IMR-90 (cell line): ENCODE measurements at regions not wholly inside any gene's neighbourhood (a gene's known extent, or its start where the extent isn't known, plus 50 kb on each side); places are given as distances from the start of the nearest gene placed in this dataset.

Experiments
- ATAC-seq: fragments of 200-7000 bp; cut with Tn5 transposase; 2 replicates; pipeline ENCODE4 v1.9.1; 2020; ENCODE audit warnings: low read depth, mild to moderate bottlenecking, moderate library complexity
- BruUV-seq: library from RNA; stranded (reverse); fragments of 400-500 nt; replicated peaks from 2 replicates; lab custom pipeline; 2021; lab: Mats Ljungman, UMichigan
- CTCF ChIA-PET: fragments of 300-600 bp; formaldehyde crosslinking; extraction: SDS; loops from one replicate; lab custom pipeline; 2021; ENCODE audit warnings: antibody characterized with exemption; lab: Yijun Ruan, JAX
- POLR2A ChIA-PET: fragments of 300-600 bp; sonication (Branson Sonifier 250); formaldehyde crosslinking; loops from one replicate; lab custom pipeline; 2022; ENCODE audit warnings: antibody characterized with exemption; ENCODE audit not compliant: unreplicated experiment; lab: Charles Lee
- DNase-seq: peaks from one replicate; pipeline ENCODE4 v3.0.0; 2013
- H2AFZ ChIP-seq: replicated peaks from 2 replicates; pipeline ENCODE3; 2013; ENCODE audit warnings: low read length, mild to moderate bottlenecking; ENCODE audit not compliant: poor library complexity
- H2AK5ac ChIP-seq: 2 replicates; pipeline ENCODE4 v1.6.1; 2013; ENCODE audit warnings: low read depth, low read length, inconsistent platforms
- H2AK9ac ChIP-seq: replicated peaks from 2 replicates; pipeline ENCODE3; 2013; ENCODE audit warnings: mild to moderate bottlenecking, low read depth, low read length, moderate library complexity; ENCODE audit not compliant: poor library complexity
- H2BK120ac ChIP-seq: 2 replicates; pipeline ENCODE4 v1.6.1; 2013; ENCODE audit warnings: low read depth, low read length, inconsistent platforms
- H2BK15ac ChIP-seq: 3 replicates; pipeline ENCODE4 v1.6.1; 2013; ENCODE audit warnings: low read depth, low read length, inconsistent platforms
- H2BK20ac ChIP-seq: 2 replicates; pipeline ENCODE4 v1.6.1; 2013; ENCODE audit warnings: low read depth, mild to moderate bottlenecking, inconsistent platforms, low read length, moderate library complexity
- H2BK5ac ChIP-seq: 2 replicates; pipeline ENCODE4 v1.6.1; 2013; ENCODE audit warnings: mild to moderate bottlenecking, low read depth, low read length, inconsistent platforms; ENCODE audit not compliant: poor library complexity, severe bottlenecking
- H3K14ac ChIP-seq: replicated peaks from 2 replicates; pipeline ENCODE4 v1.6.1; 2013; ENCODE audit warnings: low read depth, low read length, inconsistent platforms
- H3K18ac ChIP-seq: 2 replicates; pipeline ENCODE4 v1.6.1; 2013; ENCODE audit warnings: low read depth, low read length, control low read depth
- H3K23ac ChIP-seq: 2 replicates; pipeline ENCODE4 v1.6.1; 2013; ENCODE audit warnings: low read depth, low read length, inconsistent platforms
- H3K27ac ChIP-seq: 2 replicates; pipeline ENCODE4 v1.5.1; 2013; ENCODE audit warnings: mild to moderate bottlenecking, control low read depth, low read length; ENCODE audit not compliant: insufficient read depth
- H3K27me3 ChIP-seq: 2 replicates; pipeline ENCODE4 v1.6.1; 2013; ENCODE audit warnings: low read length; ENCODE audit not compliant: control insufficient read depth, insufficient read depth
- H3K36me3 ChIP-seq: 2 replicates; pipeline ENCODE4 v1.6.1; 2013; ENCODE audit warnings: low read length, mixed read lengths; ENCODE audit not compliant: control insufficient read depth, insufficient read depth
- H3K4ac ChIP-seq: 2 replicates; pipeline ENCODE4 v1.6.1; 2013; ENCODE audit warnings: low read depth, low read length, inconsistent platforms
- H3K4me1 ChIP-seq: 2 replicates; pipeline ENCODE4 v1.6.1; 2013; ENCODE audit warnings: low read length, mixed read lengths; ENCODE audit not compliant: control insufficient read depth, insufficient read depth
- H3K4me2 ChIP-seq: 2 replicates; pipeline ENCODE4 v1.6.1; 2013; ENCODE audit warnings: low read depth, mild to moderate bottlenecking, control low read depth, low read length, moderate library complexity
- H3K4me3 ChIP-seq: 2 replicates; pipeline ENCODE4 v1.5.1; 2013; ENCODE audit warnings: low read depth, mild to moderate bottlenecking, control low read depth, low read length, moderate library complexity; ENCODE audit not compliant: insufficient read depth
- H3K56ac ChIP-seq: 2 replicates; pipeline ENCODE4 v1.6.1; 2013; ENCODE audit warnings: low read length, inconsistent platforms; ENCODE audit not compliant: insufficient read depth; ENCODE audit errors: extremely low read depth
- H3K79me1 ChIP-seq, 2 experiments: 2 replicates each; pipeline ENCODE4 v1.6.1; 2013; ENCODE audit warnings: low read length in 2 of 2, inconsistent platforms in 1 of 2, low read depth in 1 of 2
- H3K9ac ChIP-seq: 2 replicates; pipeline ENCODE4 v1.6.1; 2013; ENCODE audit warnings: low read depth, low read length, control low read depth
- H3K9me1 ChIP-seq: 2 replicates; pipeline ENCODE4 v1.6.1; 2013; ENCODE audit warnings: low read length, inconsistent platforms; ENCODE audit not compliant: insufficient read depth
- H3K9me3 ChIP-seq: 2 replicates; pipeline ENCODE4 v1.6.1; 2013; ENCODE audit warnings: low read length; ENCODE audit not compliant: control insufficient read depth, insufficient read depth
- H4K20me1 ChIP-seq: 2 replicates; pipeline ENCODE4 v1.6.1; 2013; ENCODE audit warnings: low read length, inconsistent platforms; ENCODE audit not compliant: insufficient read depth
- H4K5ac ChIP-seq: 2 replicates; pipeline ENCODE4 v1.6.1; 2013; ENCODE audit warnings: mild to moderate bottlenecking, low read depth, low read length, control low read depth
- H4K8ac ChIP-seq, 2 experiments: 2 replicates each; pipeline ENCODE4 v1.6.1; 2013; ENCODE audit warnings: low read depth in 2 of 2, low read length in 2 of 2, control low read depth in 1 of 2, inconsistent platforms in 1 of 2
- H4K91ac ChIP-seq: 2 replicates; pipeline ENCODE4 v1.6.1; 2013; ENCODE audit warnings: low read depth, low read length, inconsistent platforms; ENCODE audit not compliant: insufficient read depth
- CEBPB ChIP-seq: IDR thresholded peaks from 2 replicates; pipeline ENCODE4 v1.6.1; 2012; ENCODE audit warnings: low read depth, low read length, improper control_type of control experiment
- MAFK ChIP-seq: IDR thresholded peaks from 2 replicates; pipeline ENCODE4 v1.6.1; 2012; ENCODE audit warnings: low read depth, low read length, improper control_type of control experiment
- MXI1 ChIP-seq: IDR thresholded peaks from 2 replicates; pipeline ENCODE4 v1.6.1; 2012; ENCODE audit warnings: low read depth, mild to moderate bottlenecking, low read length, moderate library complexity, borderline replicate concordance
- RAD21 ChIP-seq: IDR thresholded peaks from 2 replicates; pipeline ENCODE4 v1.6.1; 2012; ENCODE audit warnings: low read length, improper control_type of control experiment
- RFX5 ChIP-seq: IDR thresholded peaks from 2 replicates; pipeline ENCODE4 v1.8.0; 2012; ENCODE audit warnings: low read depth, mild to moderate bottlenecking, low read length, moderate library complexity
- SMC3 ChIP-seq: fragments of 150-350 bp; IDR thresholded peaks from 2 replicates; pipeline ENCODE4 v1.6.1; 2016; ENCODE audit warnings: low read depth, mild to moderate bottlenecking, antibody characterized with exemption, low read length, moderate library complexity
- WGBS, 2 experiments: methylation state at CpG; one replicate each; pipeline versions ENCODE4 v1.1.5 to v1.1.7; 2013; ENCODE audit warnings: missing lambda C conversion rate in 2 of 2; ENCODE audit not compliant: insufficient read length in 1 of 2; ENCODE audit errors: extremely low coverage in 2 of 2; 5-methylcytosine and 5-hydroxymethylcytosine counted together
- dilution Hi-C: fragments of 300-500 bp; cut with HindIII; formaldehyde crosslinking; loops from one replicate; pipeline ENCODE4 v1.14.3; 2018; ENCODE audit warnings: low sequenced_read_pairs; ENCODE audit not compliant: unreplicated experiment
- in situ Hi-C: fragments of 300-500 bp; cut with MboI; formaldehyde crosslinking; loops from 3 replicates; pipeline ENCODE4 v1.14.3; 2019; ENCODE audit warnings: low sequenced_read_pairs, inconsistent platforms, mixed read lengths
- intact Hi-C: fragments of 100-400 bp; cut with micrococcal nuclease; formaldehyde crosslinking; loops from 2 replicates; pipeline ENCODE4 v1.10.0; 2022

GRCh38 chr9:16290169-16290568, 580.3 kb downstream of the BNC2 start:
- peaks cover 2% of the 10 kb centered on the region; the same call in 1 of the 2 replicates for H3K9me3 ChIP-seq
- no peak for TF ChIP-seq SMC3
- TF ChIP-seq RFX5 = no peak
- TF ChIP-seq MXI1 = no peak
- no peak for TF ChIP-seq CEBPB
- TF ChIP-seq RAD21 = no peak
- TF ChIP-seq MAFK = no peak
- no peak overlapping the region for H3K56ac ChIP-seq
- H3K14ac ChIP-seq = no peak overlapping the region
- ChIA-PET POLR2A (interaction anchor here (0.6 kb wide), 1 partner anchor 40 kb away, joined by 3 read pairs; no protein-coding TSS in a partner anchor), CTCF (no interaction called here)
- in situ Hi-C loops = no loop called here
- no peak overlapping the region for H4K5ac ChIP-seq
- intact Hi-C loops = no loop called here
- no TSS peak for BruUV-seq
- no peak overlapping the region for H3K18ac ChIP-seq
- H3K36me3 ChIP-seq = no peaks in the 10 kb centered on the region
- H2BK5ac ChIP-seq = no peak overlapping the region
- H3K4ac ChIP-seq = no peak overlapping the region
- dilution Hi-C loops = no loop called here
- no peak overlapping the region for H3K9ac ChIP-seq
- H3K27ac ChIP-seq = no peak overlapping the region
- H2BK15ac ChIP-seq = no peak overlapping the region
- no peak overlapping the region for H2AK9ac ChIP-seq
- no peak overlapping the region for H3K23ac ChIP-seq
- 79% methylated on average over 3 of the region's 5 CpGs; no CpG with 5 or more reads in 1 of the 2 experiments for WGBS, 2 experiments
- no peaks in the 10 kb centered on the region for H3K79me1 ChIP-seq
- H4K20me1 ChIP-seq = no peaks in the 10 kb centered on the region
- no peak overlapping the region for H4K8ac ChIP-seq
- DNase-seq = no peak
- H3K9me1 ChIP-seq = no peaks in the 10 kb centered on the region
- ATAC-seq = no peak
- H2AFZ ChIP-seq = no peak overlapping the region
- no peaks in the 10 kb centered on the region; the same call in 1 of the 2 replicates for H3K4me1 ChIP-seq
- H3K27me3 ChIP-seq = peaks cover 3% of the 10 kb centered on the region; the same call in 1 of the 2 replicates
- no peak overlapping the region for H2AK5ac ChIP-seq
- H3K4me2 ChIP-seq = no peak overlapping the region
- no peak overlapping the region for H2BK20ac ChIP-seq
- no peak overlapping the region for H3K4me3 ChIP-seq
- H2BK120ac ChIP-seq = no peak overlapping the region
- H4K91ac ChIP-seq = no peak overlapping the region
